ENCODE measurements at regions not wholly inside any gene's neighbourhood (a gene's known extent, or its start where the extent isn't known, plus 50 kb on each side); places are given as distances from the start of the nearest gene placed in this dataset.
"Not testable (repeated sequence)": the region's sequence is repeated elsewhere in the genome, so short reads cannot be mapped to it uniquely, and the experiment has no call there.

DNA sequence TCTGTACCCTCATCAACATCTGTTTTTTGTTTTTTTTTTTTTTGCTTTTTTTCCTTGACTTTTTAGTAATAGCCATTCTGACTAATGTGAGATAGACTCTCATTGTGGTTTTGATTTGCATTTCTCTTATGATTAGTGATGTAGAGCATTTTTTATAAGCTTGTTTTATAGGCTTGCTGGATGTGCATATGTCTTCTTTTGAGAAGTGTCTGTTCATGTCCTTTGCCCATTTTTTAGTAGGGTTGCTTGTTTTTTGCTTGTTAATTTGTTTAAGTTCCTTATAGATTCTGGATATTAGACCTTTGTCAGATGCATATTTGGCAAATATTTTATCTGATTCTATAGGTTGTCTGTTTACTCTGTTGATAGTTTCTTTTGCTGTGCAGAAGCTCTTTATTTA, 53.5 kb upstream of the FAR1 start:
- H3K27ac Mint-ChIP-seq; H3K4me3 ChIP-seq (ENCODE audit: low read length); H3K36me3 Mint-ChIP-seq (ENCODE audit: low read depth); H3K4me1 Mint-ChIP-seq (ENCODE audit: low read depth); H3K4me3 Mint-ChIP-seq; CTCF ChIA-PET; intact Hi-C loops (cut with DNase I, micrococcal nuclease); H3K27me3 ChIP-seq (ENCODE audit: control insufficient read depth in 1 of 2, insufficient read depth in 2 of 2, low read length in 2 of 2); H3K36me3 ChIP-seq (ENCODE audit: insufficient read depth, low read length); ATAC-seq (ENCODE audit: poor library complexity); H3K4me1 ChIP-seq (ENCODE audit: insufficient read depth, low read length); H3K27me3 Mint-ChIP-seq; DNase-seq; H3K27ac ChIP-seq (ENCODE audit: low read depth in 1 of 2, low read length in 2 of 2); POLR2A ChIA-PET: not testable (repeated sequence)
- H3K9me3 ChIP-seq (ENCODE audit: control insufficient read depth in 1 of 2, insufficient read depth in 1 of 2, low read length in 2 of 2), result peaks cover 8 to 14% of the 10 kb centered on the region in 2 experiments
- H3K9me3 Mint-ChIP-seq, result peaks cover 25% of the 10 kb centered on the region

GRCh38 chr11:13608656-13609055, 59.8 kb upstream of the FAR1 start:
- CTCF ChIA-PET, result no interaction called here
- no peaks in the 10 kb centered on the region for H3K27me3 ChIP-seq (ENCODE audit: control insufficient read depth in 1 of 2, insufficient read depth in 2 of 2, low read length in 2 of 2)
- H3K27ac Mint-ChIP-seq, result no peak overlapping the region
- ATAC-seq (ENCODE audit: poor library complexity) (no peak), DNase-seq (no peak)
- H3K9me3 Mint-ChIP-seq, result peaks cover under 1% of the 10 kb centered on the region
- H3K4me1 ChIP-seq (ENCODE audit: insufficient read depth, low read length), result no peaks in the 10 kb centered on the region
- TF ChIP-seq, protein P1, sequence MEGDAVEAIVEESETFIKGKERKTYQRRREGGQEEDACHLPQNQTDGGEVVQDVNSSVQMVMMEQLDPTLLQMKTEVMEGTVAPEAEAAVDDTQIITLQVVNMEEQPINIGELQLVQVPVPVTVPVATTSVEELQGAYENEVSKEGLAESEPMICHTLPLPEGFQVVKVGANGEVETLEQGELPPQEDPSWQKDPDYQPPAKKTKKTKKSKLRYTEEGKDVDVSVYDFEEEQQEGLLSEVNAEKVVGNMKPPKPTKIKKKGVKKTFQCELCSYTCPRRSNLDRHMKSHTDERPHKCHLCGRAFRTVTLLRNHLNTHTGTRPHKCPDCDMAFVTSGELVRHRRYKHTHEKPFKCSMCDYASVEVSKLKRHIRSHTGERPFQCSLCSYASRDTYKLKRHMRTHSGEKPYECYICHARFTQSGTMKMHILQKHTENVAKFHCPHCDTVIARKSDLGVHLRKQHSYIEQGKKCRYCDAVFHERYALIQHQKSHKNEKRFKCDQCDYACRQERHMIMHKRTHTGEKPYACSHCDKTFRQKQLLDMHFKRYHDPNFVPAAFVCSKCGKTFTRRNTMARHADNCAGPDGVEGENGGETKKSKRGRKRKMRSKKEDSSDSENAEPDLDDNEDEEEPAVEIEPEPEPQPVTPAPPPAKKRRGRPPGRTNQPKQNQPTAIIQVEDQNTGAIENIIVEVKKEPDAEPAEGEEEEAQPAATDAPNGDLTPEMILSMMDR (IDR thresholded peaks at IDR 0.05), result no peak
- peaks cover 5% of the 10 kb centered on the region for H3K27me3 Mint-ChIP-seq
- H3K36me3 Mint-ChIP-seq (ENCODE audit: low read depth), result no peaks in the 10 kb centered on the region
- H3K36me3 ChIP-seq (ENCODE audit: insufficient read depth, low read length), result no peaks in the 10 kb centered on the region
- H3K4me3 ChIP-seq (ENCODE audit: low read length), result no peak overlapping the region
- H3K4me3 Mint-ChIP-seq, result no peak overlapping the region
- no peaks in the 10 kb centered on the region for H3K4me1 Mint-ChIP-seq (ENCODE audit: low read depth)
- no peak overlapping the region for H3K27ac ChIP-seq (ENCODE audit: low read depth in 1 of 2, low read length in 2 of 2)
- peaks cover 0 to 4% of the 10 kb centered on the region in 2 experiments for H3K9me3 ChIP-seq (ENCODE audit: control insufficient read depth in 1 of 2, insufficient read depth in 1 of 2, low read length in 2 of 2)
- intact Hi-C loops (cut with DNase I, micrococcal nuclease), result no loop called here
- POLR2A ChIA-PET, result no interaction called here

GRCh38 chr11:13606701-13607100, 61.8 kb upstream of the FAR1 start:
- intact Hi-C loops (cut with DNase I, micrococcal nuclease), result no loop called here
- Mint-ChIP-seq H3K9me3 (no peaks in the 10 kb centered on the region), H3K4me1 (ENCODE audit: low read depth) (no peaks in the 10 kb centered on the region), H3K4me3 (no peak overlapping the region), H3K36me3 (ENCODE audit: low read depth) (no peaks in the 10 kb centered on the region), H3K27me3 (peaks cover 5% of the 10 kb centered on the region), H3K27ac (no peak overlapping the region)
- Histone ChIP-seq H3K36me3 (ENCODE audit: insufficient read depth, low read length) (no peaks in the 10 kb centered on the region), H3K4me3 (ENCODE audit: low read length) (no peak overlapping the region), H3K4me1 (ENCODE audit: insufficient read depth, low read length) (no peaks in the 10 kb centered on the region), H3K27me3 (ENCODE audit: control insufficient read depth in 1 of 2, insufficient read depth in 2 of 2, low read length in 2 of 2) (no peaks in the 10 kb centered on the region), H3K27ac (ENCODE audit: low read depth in 1 of 2, low read length in 2 of 2) (no peak overlapping the region), H3K9me3 (ENCODE audit: control insufficient read depth in 1 of 2, insufficient read depth in 1 of 2, low read length in 2 of 2) (no peaks in the 10 kb centered on the region)
- no peak for DNase-seq
- POLR2A ChIA-PET, result no interaction called here
- no peak for ATAC-seq (ENCODE audit: poor library complexity)
- CTCF ChIA-PET, result no interaction called here
- TF ChIP-seq, protein P1 (IDR thresholded peaks at IDR 0.05), result no peak

DNA sequence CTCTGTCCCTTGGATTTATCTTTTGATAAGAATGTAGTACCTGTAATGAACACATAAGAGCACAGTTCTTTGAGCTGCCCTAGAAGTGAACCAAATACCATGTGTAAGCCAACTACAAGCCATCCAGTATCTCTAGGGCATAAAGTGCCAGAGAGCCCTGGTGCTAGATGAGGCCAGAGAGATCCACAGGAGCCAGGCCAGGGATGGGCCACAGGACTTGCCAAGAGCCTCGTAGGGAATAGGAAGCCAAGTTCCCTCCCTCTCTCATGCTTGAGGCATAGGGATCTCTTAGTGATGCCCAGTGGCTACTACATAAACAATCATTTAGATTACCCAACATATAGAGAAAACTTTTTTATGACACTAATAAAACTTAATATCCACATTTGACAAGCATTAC, 64.8 kb upstream of the FAR1 start:
- CTCF ChIA-PET, result no interaction called here
- intact Hi-C loops (cut with DNase I, micrococcal nuclease), result no loop called here
- Histone ChIP-seq H3K36me3 (ENCODE audit: insufficient read depth, low read length) (no peaks in the 10 kb centered on the region), H3K27ac (ENCODE audit: low read depth in 1 of 2, low read length in 2 of 2) (no peak overlapping the region), H3K4me3 (ENCODE audit: low read length) (no peak overlapping the region), H3K9me3 (ENCODE audit: control insufficient read depth in 1 of 2, insufficient read depth in 1 of 2, low read length in 2 of 2) (no peaks in the 10 kb centered on the region), H3K27me3 (ENCODE audit: control insufficient read depth in 1 of 2, insufficient read depth in 2 of 2, low read length in 2 of 2) (no peaks in the 10 kb centered on the region), H3K4me1 (ENCODE audit: insufficient read depth, low read length) (no peaks in the 10 kb centered on the region)
- ATAC-seq (ENCODE audit: poor library complexity) (no peak), DNase-seq (no peak)
- TF ChIP-seq, protein P1 (IDR thresholded peaks at IDR 0.05), result no peak
- H3K4me1 Mint-ChIP-seq (ENCODE audit: low read depth), result no peaks in the 10 kb centered on the region
- no peaks in the 10 kb centered on the region for H3K9me3 Mint-ChIP-seq
- no peak overlapping the region for H3K4me3 Mint-ChIP-seq
- H3K27ac Mint-ChIP-seq, result no peak overlapping the region
- H3K27me3 Mint-ChIP-seq, result peaks cover 6% of the 10 kb centered on the region
- no peaks in the 10 kb centered on the region for H3K36me3 Mint-ChIP-seq (ENCODE audit: low read depth)
- POLR2A ChIA-PET, result no interaction called here

Data from CD4-positive, alpha-beta T cell (primary cell).